Nephron (organoid): ENCODE measurements at regions not wholly inside any gene's neighbourhood (a gene's known extent, or its start where the extent isn't known, plus 50 kb on each side); places are given as distances from the start of the nearest gene placed in this dataset.

Source experiments
- H3K27ac Mint-ChIP-seq, 3 experiments: 2 replicates each; pipeline ENCODE4 v1.8.0; 2020; ENCODE audit warnings: mixed read lengths in 3 of 3, mild to moderate bottlenecking in 2 of 3, moderate library complexity in 1 of 3
- H3K27me3 Mint-ChIP-seq: 2 replicates; pipeline ENCODE4 v1.8.0; 2021; ENCODE audit warnings: low read depth, mild to moderate bottlenecking, moderate library complexity, mixed read lengths
- H3K36me3 Mint-ChIP-seq: 2 replicates; pipeline ENCODE4 v1.8.0; 2020; ENCODE audit warnings: low read depth, mixed read lengths
- H3K4me1 Mint-ChIP-seq: 2 replicates; pipeline ENCODE4 v1.8.0; 2020; ENCODE audit warnings: mixed read lengths
- H3K4me3 Mint-ChIP-seq, 3 experiments: 2 replicates each; pipeline ENCODE4 v1.8.0; 2020; ENCODE audit warnings: mild to moderate bottlenecking in 3 of 3, mixed read lengths in 3 of 3, moderate library complexity in 2 of 3
- H3K9me3 Mint-ChIP-seq: 2 replicates; pipeline ENCODE4 v1.8.0; 2020; ENCODE audit warnings: mixed read lengths
- TF ChIP-seq, protein P1 (sequence below), 3 experiments: fragments of 200-600 bp; sonication (generic); IDR thresholded peaks; one replicate each; pipeline ENCODE4 v1.5.0; 2021; ENCODE audit warnings: antibody characterized with exemption in 3 of 3; ENCODE audit not compliant: unreplicated experiment in 3 of 3

GRCh38 chr5:26791433-26791832 lies 247.0 kb downstream of the CDH9 start:
- Mint-ChIP-seq H3K4me1 (no peaks in the 10 kb centered on the region), H3K4me3 (no peak overlapping the region), H3K27me3 (no peaks in the 10 kb centered on the region), H3K9me3 (no peaks in the 10 kb centered on the region), H3K27ac (peak overlapping the region in 1 of 3 experiments; percentile 72), H3K36me3 (no peaks in the 10 kb centered on the region)
- TF ChIP-seq, protein P1, sequence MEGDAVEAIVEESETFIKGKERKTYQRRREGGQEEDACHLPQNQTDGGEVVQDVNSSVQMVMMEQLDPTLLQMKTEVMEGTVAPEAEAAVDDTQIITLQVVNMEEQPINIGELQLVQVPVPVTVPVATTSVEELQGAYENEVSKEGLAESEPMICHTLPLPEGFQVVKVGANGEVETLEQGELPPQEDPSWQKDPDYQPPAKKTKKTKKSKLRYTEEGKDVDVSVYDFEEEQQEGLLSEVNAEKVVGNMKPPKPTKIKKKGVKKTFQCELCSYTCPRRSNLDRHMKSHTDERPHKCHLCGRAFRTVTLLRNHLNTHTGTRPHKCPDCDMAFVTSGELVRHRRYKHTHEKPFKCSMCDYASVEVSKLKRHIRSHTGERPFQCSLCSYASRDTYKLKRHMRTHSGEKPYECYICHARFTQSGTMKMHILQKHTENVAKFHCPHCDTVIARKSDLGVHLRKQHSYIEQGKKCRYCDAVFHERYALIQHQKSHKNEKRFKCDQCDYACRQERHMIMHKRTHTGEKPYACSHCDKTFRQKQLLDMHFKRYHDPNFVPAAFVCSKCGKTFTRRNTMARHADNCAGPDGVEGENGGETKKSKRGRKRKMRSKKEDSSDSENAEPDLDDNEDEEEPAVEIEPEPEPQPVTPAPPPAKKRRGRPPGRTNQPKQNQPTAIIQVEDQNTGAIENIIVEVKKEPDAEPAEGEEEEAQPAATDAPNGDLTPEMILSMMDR (IDR thresholded peaks at IDR 0.05; ENCODE audit: unreplicated experiment in 3 of 3), result no peak

DNA sequence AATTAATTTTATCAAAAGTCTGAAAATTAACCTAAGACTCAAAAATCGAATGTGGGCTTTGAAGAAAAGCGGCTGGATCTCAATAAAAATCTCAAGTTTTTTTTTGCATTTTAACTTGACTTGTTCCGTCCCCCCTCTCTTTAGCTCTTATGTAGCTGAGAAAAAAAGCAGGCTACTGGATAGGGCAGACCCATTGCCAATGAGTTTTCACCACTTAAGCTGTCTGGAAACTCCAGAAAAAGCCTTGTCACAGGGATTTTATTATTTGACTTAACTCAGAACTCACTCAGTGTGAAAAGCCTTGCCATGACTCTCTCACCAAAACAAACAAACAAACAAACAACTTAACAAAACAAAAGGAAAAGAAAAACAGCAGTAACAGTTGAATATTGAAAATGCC lies 247.4 kb downstream of the CDH9 start:
- Mint-ChIP-seq H3K4me1 (no peaks in the 10 kb centered on the region), H3K27ac (peak overlapping the region in 1 of 3 experiments; percentile 72), H3K27me3 (no peaks in the 10 kb centered on the region), H3K36me3 (no peaks in the 10 kb centered on the region), H3K9me3 (no peaks in the 10 kb centered on the region), H3K4me3 (no peak overlapping the region)
- TF ChIP-seq, protein P1 (IDR thresholded peaks at IDR 0.05; ENCODE audit: unreplicated experiment in 3 of 3), result no peak

DNA sequence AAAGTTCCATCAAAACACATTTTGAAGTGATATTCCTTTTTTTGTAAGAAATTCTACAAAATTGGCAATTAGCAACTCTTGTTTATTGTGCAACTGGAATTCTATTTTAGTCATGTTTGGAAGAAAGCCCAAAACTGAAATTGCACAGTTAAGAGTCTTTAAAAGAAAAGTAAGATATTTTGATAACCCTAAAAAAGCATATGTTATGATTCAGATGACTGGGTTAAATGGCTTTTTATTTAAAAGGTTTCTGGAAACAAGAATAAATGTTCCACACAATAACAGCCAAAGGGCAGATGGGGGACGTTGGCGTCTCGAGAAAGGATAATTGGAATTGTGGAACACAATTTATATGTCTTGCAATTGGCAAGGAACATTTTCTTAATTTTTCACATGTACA lies 275.2 kb downstream of the CDH9 start:
- Mint-ChIP-seq H3K36me3 (no peaks in the 10 kb centered on the region), H3K4me3 (no peak overlapping the region), H3K9me3 (peaks cover 4% of the 10 kb centered on the region), H3K27me3 (no peaks in the 10 kb centered on the region), H3K4me1 (peaks cover 9% of the 10 kb centered on the region), H3K27ac (peak overlapping the region; percentile 50 to 94 (median 59))
- TF ChIP-seq, protein P1 (IDR thresholded peaks at IDR 0.05; ENCODE audit: unreplicated experiment in 3 of 3), result no peak

DNA sequence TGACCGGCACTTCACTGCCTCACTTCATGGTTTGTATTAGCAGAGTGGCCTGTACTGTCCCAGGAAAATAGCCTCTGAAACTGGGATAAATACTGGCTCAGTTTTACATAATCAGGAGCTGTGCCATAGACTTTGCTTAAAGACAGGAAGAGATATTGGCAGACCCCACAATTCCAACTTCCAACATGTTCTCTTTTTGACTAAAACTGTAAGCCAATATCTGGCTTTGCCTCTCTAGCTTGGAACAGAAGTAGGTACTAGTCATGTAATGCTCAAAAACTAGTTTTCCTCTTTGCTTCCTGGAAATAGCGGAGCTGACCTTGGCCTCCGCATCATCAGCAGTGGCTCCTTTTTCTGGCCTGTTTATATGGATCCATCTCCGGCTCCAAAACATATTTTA lies 276.9 kb downstream of the CDH9 start:
- TF ChIP-seq, protein P1 (IDR thresholded peaks at IDR 0.05; ENCODE audit: unreplicated experiment in 3 of 3), result no peak
- Mint-ChIP-seq H3K27me3 (no peaks in the 10 kb centered on the region), H3K4me1 (peaks cover 9% of the 10 kb centered on the region), H3K36me3 (no peaks in the 10 kb centered on the region), H3K9me3 (no peaks in the 10 kb centered on the region), H3K27ac (peak overlapping the region in 1 of 3 experiments; percentile 61), H3K4me3 (no peak overlapping the region)

- no peaks in the 10 kb centered on the region for H3K36me3 Mint-ChIP-seq
- TF ChIP-seq, protein P1 (IDR thresholded peaks at IDR 0.05; ENCODE audit: unreplicated experiment in 3 of 3), result no peak
- H3K4me3 Mint-ChIP-seq, result no peak overlapping the region
- peaks cover 9% of the 10 kb centered on the region for H3K4me1 Mint-ChIP-seq
- peak overlapping the region in 1 of 3 experiments; percentile 61 for H3K27ac Mint-ChIP-seq
- H3K9me3 Mint-ChIP-seq, result no peaks in the 10 kb centered on the region
- H3K27me3 Mint-ChIP-seq, result no peaks in the 10 kb centered on the region
Observed at GRCh38 chr5:26761045-26761444, 277.3 kb downstream of the CDH9 start.

DNA sequence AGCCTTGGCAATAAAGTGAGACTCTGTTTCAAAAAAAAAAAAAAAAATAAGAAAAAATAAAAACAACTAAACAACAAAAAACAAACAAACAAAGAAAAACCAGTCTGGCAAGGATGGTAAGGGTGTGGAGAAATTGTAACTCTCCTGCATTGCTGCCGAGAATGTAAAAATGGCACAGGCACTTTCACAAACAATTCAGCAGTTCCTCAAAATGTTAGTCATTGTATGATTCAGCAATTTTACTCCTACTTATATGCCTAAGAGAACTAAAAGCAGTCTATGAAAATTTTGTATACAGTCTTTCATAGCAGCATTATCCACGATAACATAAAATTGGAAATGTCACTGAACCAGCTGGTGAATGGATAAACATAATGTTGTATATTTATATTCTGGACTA lies 280.4 kb downstream of the CDH9 start:
- Mint-ChIP-seq H3K36me3 (no peaks in the 10 kb centered on the region), H3K27ac (no peak overlapping the region), H3K4me1 (peaks cover 3% of the 10 kb centered on the region), H3K4me3 (no peak overlapping the region), H3K9me3 (no peaks in the 10 kb centered on the region), H3K27me3 (no peaks in the 10 kb centered on the region)
- TF ChIP-seq, protein P1 (IDR thresholded peaks at IDR 0.05; ENCODE audit: unreplicated experiment in 3 of 3), result no peak
